ENCODE measurements at regions not wholly inside any gene's neighbourhood (a gene's known extent, or its start where the extent isn't known, plus 50 kb on each side); places are given as distances from the start of the nearest gene placed in this dataset.

DNA sequence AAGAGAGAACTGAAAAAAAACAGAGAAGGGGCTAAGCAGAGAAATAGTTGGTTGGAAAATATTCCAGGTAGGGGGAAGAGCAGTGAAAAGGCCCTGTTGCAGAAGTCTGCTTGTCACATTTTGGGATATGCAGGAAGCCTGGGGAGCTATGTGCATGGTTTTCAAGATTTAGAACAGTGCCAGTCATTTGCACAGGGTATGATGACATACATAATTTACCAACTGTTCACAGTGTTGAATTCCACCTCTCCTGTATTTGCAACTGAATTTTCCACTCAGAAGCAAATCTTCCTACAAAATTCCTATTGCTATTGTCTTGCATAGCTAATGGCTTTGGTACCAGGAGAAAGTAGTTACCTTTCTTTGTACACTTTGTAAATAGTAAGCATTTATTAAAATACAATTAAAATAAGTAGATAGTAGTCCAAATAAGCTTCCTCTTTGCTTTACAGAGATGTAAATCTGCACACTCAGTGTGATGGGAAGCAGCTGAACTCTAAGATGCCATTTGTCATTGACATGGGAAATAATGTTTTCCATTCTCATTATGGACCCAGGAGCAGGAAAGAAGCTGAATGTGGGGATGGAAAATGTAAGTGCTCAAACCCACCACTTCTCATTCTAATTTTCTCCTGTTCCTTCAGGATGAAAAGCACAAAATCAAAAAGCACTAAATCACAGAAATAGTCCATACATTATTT is 177.4 kb downstream of the BTG1 start:
- no peak for DNase-seq (ENCODE audit: low read depth)

DNA sequence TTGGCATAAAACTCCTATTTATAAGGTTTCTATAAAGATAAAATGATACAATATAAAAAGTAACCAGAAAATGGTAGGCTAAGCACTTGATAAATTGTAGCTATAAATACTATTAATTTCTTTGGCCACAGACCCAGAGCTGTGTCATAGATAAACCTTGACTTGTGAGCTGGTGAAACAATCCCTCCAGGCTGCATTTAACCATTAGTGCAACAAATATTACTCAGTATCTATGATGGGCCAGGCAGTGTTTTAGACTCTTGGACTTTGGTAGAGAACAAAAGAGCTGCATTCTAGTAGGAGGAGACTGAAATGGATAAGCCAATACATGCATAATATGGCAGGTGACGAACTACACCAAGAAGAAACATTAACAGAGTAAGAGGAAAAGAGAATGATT is 178.1 kb downstream of the BTG1 start:
- DNase-seq (ENCODE audit: low read depth) = no peak

DNA sequence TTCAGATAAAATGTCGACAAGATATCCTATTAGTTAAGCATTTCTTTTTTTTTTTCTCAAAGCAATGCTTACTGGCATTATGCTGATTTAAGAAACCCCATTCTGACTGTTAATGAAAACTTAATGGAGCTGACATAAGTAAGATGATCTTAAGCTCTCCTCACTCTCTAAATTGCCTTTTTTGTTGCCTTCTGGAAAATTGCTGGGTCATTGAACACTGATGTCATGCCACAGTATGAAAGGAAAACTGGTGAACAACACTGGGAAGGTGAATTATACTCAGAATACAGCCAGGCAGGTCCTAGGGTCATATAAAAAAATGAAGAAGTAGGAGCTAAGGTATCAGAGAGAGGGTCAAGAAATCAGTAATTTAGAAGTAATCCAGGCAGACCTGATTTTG is 179.9 kb downstream of the BTG1 start:
- DNase-seq (ENCODE audit: low read depth) = no peak

DNA sequence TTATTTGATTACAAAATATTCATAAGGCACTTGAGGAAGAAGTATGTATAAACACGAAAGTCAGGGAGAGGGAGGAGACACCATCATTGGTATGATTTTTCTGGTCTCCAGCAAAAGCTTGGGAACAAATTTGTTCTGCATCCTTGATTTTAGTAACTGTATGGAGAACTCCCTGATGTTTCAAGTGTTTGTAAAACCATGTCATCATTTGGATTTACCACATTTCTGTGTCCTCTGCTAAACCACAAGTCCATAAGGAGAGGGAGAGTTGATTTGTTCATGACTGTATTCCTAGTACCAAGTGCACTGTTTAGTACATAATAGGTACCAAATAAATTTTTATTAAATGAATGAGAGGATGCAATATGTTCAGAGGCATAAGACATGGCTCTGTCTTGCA is 181.1 kb downstream of the BTG1 start:
- DNase-seq (ENCODE audit: low read depth) = no peak

DNA sequence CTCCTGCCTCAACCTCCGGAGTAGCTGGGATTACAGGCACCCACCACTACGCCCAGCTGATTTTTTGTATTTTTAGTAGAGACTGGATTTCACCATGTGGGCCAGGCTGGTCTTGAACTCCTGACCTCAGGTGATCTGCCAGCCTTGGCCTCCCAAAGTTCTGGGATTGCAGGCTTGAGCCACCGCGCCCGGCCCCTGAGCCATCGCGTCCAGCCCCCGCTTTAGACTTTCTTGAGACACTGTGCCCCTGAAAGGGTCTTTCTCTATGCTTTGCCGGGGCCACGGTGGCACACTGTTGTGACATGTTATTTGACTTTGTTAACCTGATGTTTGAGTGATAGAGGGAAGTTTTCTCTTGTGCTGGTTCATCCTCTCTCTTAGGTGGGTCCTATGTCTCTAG is 186.4 kb downstream of the BTG1 start:
- DNase-seq (ENCODE audit: low read depth) = no peak

DNA sequence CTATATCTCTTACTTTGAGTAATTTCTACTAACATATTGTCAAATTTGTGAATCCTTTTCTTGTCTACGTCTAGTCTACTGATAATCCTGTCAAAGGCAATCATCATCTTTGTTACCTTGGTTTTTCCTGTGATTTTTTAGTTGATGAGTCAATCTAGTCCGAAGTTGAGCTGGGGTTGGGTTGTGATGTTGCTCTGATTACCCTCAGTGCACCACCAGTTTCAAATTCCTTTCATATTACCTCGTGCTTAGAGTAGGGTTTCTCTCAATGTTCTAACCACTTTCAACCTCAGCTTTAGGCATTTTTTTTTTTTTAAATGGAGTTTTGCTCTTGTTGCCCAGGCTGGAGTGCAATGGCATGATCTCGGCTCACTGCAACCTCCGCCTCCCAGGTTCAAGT is 186.8 kb downstream of the BTG1 start:
- peak; percentile 83 for DNase-seq (ENCODE audit: low read depth)

DNA sequence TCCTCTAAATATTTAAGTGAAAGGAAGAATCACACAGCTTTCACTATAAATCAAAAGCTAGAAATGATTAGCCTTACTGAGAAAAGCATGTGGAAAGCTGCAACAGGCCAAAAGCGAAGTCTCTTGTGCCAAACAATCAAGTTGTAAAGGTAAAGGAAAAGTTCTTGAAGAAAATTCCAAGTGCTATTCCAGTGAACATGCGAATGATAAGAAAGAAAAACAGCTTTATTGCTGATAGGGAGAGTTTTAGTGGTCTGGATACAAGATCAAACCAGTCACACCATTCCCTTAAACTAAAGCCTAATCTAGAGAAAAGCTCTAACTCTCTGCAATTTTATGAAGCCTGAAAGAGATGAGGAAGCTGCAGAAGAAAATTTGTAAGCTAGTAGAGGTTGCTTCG is 190.9 kb downstream of the BTG1 start:
- DNase-seq (ENCODE audit: low read depth) = no peak

DNA sequence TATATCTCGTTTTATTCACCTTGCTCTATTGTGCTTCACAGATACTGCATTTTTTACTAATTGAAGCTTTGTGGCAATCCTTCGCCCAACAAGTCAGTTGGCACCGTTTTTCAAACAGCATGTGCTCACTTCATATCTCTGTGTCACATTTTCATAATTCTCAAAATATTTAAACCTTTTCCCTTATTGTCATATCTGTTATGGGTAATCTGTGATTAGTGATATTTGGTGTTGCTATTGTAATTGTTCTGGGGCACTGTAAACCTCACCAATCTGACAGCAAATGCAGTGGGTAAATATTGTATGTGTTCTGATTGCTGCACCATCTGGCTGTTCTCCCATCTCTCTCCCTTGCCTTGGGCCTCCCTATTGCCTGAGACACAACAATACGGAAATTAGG is 191.3 kb downstream of the BTG1 start:
- no peak for DNase-seq (ENCODE audit: low read depth)

DNA sequence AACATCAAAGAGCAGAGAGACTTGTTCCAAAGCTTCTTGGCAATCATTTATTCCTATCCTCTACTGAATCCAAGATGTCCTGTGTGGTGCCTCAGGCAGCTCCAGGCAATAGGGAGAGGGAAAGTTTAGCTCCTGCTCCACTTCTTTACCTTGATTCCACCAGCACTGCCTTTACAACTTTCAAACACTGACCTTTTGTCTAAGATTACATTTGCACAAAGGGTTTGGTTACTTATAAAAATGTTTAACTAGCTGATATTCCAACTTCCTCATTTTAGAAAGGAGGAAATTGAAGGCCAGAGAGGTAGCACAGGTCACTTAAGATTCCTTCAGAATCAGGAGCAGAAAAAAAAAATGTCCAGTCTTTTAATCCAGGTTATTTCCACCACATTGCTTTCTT is 192.7 kb downstream of the BTG1 start:
- DNase-seq (ENCODE audit: low read depth) = no peak

DNA sequence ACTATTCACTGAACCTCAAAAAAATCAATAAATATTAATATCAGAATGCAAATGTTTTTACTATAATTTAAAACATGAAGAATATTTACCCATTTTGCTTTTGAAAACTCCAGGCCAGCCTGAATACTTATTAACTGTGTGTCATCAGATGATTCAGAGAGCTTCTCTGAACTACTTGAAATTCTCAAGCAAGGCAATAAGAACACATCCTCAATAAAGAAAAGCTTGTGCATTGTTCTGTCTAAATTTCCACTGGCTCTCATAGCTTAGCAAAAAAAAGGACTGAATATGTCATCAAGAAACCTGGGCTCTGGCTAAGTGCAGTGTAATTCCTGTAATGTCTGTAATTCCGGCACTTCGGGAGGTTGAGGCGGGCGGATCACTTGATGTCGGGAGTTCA is 194.1 kb downstream of the BTG1 start:
- no peak for DNase-seq (ENCODE audit: low read depth)

DNA sequence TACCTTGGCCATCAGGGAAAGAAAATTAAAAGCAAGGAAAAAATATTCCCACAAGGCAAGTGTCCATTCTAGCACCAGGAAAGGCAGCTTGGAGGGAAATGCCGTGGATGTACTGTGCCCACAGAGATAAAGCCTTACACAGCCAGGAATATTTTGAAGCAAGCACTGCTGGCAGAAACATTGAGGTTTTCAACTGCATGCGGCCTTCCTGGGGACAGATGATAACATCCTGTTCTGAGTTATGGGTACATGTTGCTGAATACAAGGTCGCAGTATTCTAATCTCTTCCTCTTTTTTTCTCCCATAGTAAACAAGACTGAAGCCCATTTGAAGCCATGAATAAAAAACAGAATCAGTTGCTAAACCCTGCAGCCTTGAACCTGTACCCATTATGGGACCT is 197.1 kb downstream of the BTG1 start:
- no peak for DNase-seq (ENCODE audit: low read depth)

DNA sequence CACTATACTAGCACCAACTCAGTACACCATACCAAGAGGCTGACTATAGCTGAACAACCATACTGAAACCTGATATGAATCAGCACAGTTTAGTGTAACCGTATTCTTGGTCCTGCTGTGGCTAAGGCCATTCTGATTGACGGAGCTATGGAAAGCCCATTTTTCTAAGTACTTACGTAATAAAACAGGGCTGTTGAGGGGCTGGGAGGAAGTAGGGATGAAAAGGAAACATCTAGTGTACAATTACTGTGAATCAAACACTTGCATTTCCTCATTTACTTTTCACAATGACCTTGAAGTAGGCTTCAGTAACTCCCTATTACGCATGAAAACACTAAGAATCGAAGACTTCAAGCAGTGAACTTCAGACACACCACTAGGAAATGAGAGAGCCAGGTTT is 198.2 kb downstream of the BTG1 start:
- no peak for DNase-seq (ENCODE audit: low read depth)

DNA sequence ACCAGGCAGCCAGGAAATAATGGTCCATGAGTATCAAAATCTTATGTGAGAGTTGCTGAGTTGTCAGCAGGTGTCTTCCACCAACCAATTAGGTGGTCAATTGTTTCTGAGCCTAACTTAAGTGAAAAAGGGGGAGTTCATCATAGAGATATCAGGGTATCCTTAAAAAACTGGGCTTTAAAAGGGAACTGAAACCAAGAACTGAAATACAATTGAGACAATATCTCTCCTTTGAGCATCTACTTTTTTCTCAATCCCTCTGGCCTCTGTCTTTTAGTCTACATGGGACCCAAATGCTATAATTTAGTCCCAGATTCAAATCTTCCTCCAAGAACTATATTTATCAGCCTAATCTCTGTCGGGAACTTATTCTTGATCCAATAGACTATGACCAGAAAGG is 201.0 kb downstream of the BTG1 start:
- DNase-seq (ENCODE audit: low read depth) = no peak

DNA sequence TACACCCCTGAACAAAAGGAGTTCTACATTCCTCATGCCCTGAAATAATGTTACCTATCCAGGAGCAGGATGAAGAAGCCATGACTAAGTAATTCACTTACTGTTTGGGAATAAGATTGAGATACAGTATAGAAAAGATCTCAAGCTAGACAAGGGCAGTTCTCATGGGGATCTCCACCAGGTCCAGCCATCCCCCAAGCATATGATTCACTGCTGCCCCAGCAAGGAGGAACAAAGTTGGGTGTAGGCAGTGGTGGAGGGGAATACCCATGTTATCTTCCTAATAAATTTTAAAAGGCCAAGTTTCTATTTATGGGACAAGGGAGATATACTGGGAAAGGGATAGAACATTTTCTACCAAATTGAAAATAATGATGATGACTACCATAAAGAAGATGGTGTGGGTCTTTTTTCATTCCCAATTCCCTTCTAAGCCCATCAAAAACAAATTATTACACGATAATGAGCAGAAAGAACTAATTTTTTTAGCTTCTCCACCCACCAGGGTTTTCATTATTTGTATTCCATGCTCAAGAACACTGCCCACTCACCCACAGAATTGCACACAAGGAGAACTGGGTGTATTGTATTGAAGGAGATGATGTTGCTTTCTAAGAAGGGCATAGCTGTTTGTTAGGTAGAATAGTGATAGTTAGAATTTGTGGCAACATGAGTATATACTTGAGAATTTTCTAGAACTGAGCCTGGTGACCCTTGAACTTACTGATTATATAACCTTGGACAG is 204.6 kb downstream of the BTG1 start:
- DNase-seq (ENCODE audit: low read depth) = no peak

DNA sequence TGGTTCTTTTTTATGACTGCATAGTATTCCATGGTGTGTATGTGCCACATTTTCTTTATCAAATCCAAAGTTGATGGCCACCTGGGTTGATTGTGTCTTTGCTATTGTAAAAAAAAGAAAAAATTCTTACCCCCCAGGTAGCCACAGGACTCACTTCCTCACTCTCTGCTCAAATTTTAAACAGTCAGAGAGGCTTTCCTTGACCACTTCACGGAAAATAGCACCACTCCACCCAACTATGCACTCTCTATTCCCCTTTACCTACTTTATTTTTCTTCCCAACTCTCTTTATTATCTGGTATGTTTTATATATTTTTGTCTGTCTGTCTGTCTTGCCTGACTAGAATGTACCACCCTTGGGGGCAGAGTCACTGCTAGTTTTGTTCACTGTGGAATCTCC is 205.3 kb downstream of the BTG1 start:
- no peak for DNase-seq (ENCODE audit: low read depth)

DNA sequence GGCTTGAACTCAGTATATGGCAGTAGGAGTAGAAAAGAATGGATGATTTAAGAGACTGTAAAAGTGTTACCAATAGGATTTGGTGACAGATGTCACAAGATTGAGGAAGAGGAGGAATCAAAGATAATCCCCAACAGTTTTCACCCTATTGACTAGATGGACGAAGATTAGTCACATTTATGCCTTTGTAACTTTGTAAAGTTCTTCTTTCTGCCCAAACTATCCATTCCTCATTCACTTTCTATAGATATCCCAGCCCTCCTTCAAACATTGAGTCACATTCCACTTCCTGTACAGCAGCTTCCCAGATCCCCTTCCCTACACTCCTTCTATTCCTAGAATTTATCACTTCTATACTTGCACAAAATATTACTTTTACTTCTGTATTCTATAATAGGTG is 207.9 kb downstream of the BTG1 start:
- no peak for DNase-seq (ENCODE audit: low read depth)

DNA sequence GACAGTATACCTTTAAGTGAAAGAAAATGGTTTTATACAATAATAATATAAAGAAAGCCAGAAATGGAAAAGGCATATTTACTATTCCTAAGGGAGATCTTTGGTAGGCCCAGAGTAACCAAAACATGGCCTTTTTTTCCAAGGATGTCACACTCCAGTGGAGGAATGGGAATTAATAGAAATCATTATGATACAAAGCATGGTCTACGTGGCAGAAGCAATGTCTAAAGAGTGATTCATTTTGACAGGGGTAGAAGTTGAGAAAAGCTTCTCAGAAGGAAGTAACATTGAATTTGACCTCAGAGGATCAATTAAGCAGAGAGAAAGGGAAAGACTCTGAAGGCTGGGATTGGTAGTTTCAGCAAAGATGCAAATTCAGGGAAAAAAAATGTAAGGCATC is 208.6 kb downstream of the BTG1 start:
- no peak for DNase-seq (ENCODE audit: low read depth)

DNA sequence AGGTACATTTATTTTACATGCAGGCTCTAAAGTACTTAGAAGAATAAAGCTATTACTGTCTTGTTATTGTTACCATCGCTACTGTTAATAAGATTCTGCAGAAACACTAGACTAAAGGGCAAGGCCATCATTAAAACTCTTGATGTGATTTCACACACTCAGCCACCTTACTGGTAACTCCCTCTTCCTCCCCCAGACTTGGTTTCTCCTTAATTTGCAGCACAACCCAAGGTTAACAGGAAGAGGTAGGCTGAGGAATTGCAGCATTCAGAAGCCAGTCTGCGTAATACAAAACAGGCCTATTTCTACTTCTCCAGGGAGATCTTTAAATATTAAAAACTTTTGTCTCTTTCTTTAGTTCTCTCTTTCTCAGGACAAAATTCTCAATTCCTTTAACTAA is 210.3 kb downstream of the BTG1 start:
- DNase-seq (ENCODE audit: low read depth) = no peak

DNA sequence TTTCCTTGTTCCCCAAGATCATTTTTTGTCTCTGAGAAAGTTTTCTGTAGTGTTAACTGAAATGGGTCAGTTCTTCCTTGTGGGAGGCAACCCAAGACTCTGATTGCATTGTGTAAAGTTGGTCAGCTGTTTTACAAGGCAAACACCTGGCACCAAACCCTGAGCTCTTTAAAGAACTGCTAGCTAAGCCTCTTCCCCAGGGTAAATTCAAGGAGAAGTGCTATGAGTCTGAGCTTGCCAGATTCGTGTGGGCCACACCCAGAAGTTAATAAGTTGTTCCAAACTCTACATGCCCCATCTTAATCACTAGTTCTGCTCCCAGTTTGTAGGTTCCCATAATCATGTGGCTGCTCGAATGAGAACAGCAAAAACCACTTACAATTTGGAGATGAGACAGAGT is 214.5 kb downstream of the BTG1 start:
- DNase-seq (ENCODE audit: low read depth) = no peak

DNA sequence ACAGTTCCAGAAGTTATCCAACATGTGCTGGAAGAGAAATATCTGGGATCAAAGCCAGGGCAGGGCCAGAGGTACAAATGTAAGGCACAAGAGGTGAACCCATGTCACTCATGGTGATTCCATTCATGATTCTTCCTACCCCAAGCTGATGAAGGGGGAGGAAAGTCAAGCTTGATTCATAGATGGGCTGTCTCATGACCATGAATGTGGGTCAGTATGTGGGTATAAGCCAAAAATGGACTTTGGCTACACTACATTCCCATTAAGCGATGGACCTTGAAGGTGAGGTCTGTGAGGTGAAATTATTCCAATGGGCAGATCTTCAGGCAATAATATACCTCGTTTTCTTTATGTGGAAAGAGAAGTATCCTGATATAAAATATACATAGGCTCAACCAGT is 217.1 kb downstream of the BTG1 start:
- no peak for DNase-seq (ENCODE audit: low read depth)

DNA sequence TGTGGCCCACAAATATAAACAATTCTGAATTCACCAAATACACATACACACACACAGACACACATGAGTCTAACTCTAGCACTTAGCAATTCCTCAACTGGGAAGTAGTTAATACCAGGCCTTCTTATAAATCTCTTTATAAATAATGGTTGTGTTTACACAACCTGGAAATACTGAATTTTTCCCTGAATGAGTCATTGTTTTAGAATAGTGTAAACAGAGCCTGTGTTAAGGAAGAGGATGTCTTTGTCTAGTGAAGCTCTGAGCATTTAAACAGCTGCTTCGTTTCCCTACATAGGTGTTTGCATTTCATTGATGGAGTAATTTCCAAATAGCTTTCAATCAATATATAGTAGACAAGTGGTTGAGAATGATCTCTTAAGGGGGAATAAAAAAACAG is 218.8 kb downstream of the BTG1 start:
- peak; percentile 84 for DNase-seq (ENCODE audit: low read depth)

DNA sequence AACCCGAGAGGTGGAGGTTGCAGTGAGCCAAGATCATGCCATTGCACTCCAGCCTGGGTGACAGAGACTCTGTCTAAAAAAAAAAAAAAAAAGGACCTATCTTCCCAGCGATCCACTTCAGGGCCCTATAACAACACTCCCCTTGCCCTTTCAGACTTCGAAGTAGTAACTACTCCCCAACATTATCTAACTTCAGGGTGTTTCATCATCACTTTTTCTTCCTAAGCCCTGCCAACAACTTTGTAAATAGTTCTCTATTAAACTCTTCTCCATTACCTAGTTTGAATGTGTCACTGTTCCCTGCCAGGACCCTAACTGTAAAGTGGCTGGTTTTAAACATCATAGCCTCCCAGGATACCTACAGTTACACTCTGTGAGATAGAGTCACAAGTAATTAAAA is 220.8 kb downstream of the BTG1 start:
- no peak for DNase-seq (ENCODE audit: low read depth)

DNA sequence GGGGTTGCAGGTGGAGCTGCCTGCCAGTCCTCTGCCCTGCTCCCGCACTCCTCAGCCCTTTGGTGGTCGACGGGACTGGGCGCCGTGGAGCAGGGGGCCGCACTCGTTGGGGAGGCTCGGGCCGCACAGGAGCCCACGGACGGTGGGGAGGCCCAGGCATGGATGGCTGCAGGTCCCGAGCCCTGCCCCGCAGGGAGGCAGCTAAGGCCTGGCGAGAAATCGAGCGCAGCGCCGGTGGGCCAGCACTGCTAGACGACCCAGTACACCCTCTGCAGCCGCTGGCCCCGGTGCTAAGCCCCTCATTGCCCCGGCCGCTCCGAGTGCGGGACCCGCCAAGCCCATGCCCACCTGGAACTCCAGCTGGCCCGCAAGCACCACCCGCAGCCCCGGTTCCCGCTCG is 221.8 kb downstream of the BTG1 start:
- DNase-seq (ENCODE audit: low read depth) = no peak

DNA sequence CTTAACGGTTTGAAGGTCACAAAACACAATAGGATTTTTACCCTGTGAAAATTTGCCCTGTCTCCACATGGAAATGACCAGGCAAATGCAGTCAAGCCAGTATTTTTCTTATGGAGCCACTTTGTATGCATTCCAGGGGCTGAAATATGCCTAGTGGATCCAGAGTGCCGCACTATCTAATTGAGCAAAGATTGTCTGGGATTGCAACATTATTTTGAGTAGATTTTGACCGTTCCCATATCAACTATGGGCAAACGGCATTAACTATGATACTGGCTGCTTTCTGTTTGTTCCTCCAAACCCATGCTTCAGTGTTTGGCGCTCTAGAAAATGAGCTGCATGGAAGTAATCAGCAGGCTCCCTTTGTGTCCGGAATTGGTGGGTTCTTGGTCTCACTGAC is 223.0 kb downstream of the BTG1 start:
- DNase-seq (ENCODE audit: low read depth) = no peak
